Psoas muscle (tissue), 7 donors: ENCODE measurements at regions not wholly inside any gene's neighbourhood (a gene's known extent, or its start where the extent isn't known, plus 50 kb on each side); places are given as distances from the start of the nearest gene placed in this dataset.

Experiments used
- ATAC-seq, 4 donors: fragments of 200-7000 bp; cut with Tn5 transposase; one replicate each; pipeline ENCODE4 v1.9.1; 2020; ENCODE audit warnings: moderate library complexity in 3 of 4, mild to moderate bottlenecking in 2 of 4
- DNase-seq, 2 donors: peaks; one replicate each; pipeline ENCODE4 v3.0.0-alpha.2; 2020
- H3K27ac ChIP-seq: fragments of 200-600 bp; one replicate; pipeline ENCODE4 v1.8.0; 2022
- H3K27me3 ChIP-seq, 3 donors: fragments of 200-600 bp in 1 of 3; one replicate each; pipeline versions ENCODE4 v1.6.1 to v1.8.0; 2013 to 2022; ENCODE audit warnings: low read length in 2 of 3, mild to moderate bottlenecking in 2 of 3, moderate library complexity in 1 of 3; ENCODE audit not compliant: insufficient read depth in 3 of 3
- H3K36me3 ChIP-seq, 2 donors: fragments of 200-600 bp in 1 of 2; one replicate each; pipeline versions ENCODE4 v1.6.1 to v1.8.0; 2013 to 2022; ENCODE audit warnings: low read depth in 1 of 2, mild to moderate bottlenecking in 1 of 2, moderate library complexity in 1 of 2; ENCODE audit not compliant: insufficient read depth in 1 of 2
- H3K4me1 ChIP-seq: fragments of 200-600 bp; one replicate; pipeline ENCODE4 v1.8.0; 2022
- H3K4me3 ChIP-seq: fragments of 200-600 bp; one replicate; pipeline ENCODE4 v1.8.0; 2022; ENCODE audit warnings: mild to moderate bottlenecking
- H3K9me3 ChIP-seq: fragments of 200-600 bp; one replicate; pipeline ENCODE4 v1.8.0; 2022
- CTCF ChIP-seq: fragments of 200-600 bp; IDR thresholded peaks from one replicate; pipeline ENCODE4 v1.8.0; 2022; ENCODE audit warnings: antibody characterized with exemption
- WGBS, 3 donors: extraction: QIAGEN DNeasy Blood & Tissue Kit; methylation state at CpG; one replicate each; pipeline versions ENCODE4 v1.1.6 to v1.1.7; 2013; 5-methylcytosine and 5-hydroxymethylcytosine counted together
- intact Hi-C, 2 donors: fragments of 100-400 bp; cut with DNase I; formaldehyde crosslinking; loops; one replicate each; pipeline versions ENCODE4 v1.11.0 to v1.14.2; 2022
- donor health status: healthy with polysubstance abuse.
- donor health status: DM: no; HTN: no; CAD: no; lungs with moderate emphysema.
- donor health status: Bipolar disorder and iron deficiency.
- donor health status: healthy.
- donor health status: DM: yes; HTN: yes; CAD: no.
- donor health status: DM: no; HTN: no; CAD: no.
- donor health status: DM: yes; HTN: yes; CAD: no.

GRCh38 chr11:105219269-105219668 lies 79.7 kb upstream of the CARD18 start:
- intact Hi-C loops, result no loop called here
- WGBS, 3 donors, result 95 to 98% (median 98%) methylated on average over 10 of the region's 10 CpGs
- Histone ChIP-seq H3K27ac (no peak overlapping the region), H3K27me3 (no peaks in the 10 kb centered on the region), H3K36me3 (no peaks in the 10 kb centered on the region), H3K9me3 (no peaks in the 10 kb centered on the region), H3K4me3 (no peak overlapping the region), H3K4me1 (no peaks in the 10 kb centered on the region)
- ATAC-seq (no peak), DNase-seq (no peak)
- no peak for TF ChIP-seq CTCF

GRCh38 chr11:105215528-105215927 lies 76.0 kb upstream of the CARD18 start:
- Histone ChIP-seq H3K9me3 (no peaks in the 10 kb centered on the region), H3K27me3 (no peaks in the 10 kb centered on the region), H3K4me3 (no peak overlapping the region), H3K4me1 (no peaks in the 10 kb centered on the region), H3K36me3 (no peaks in the 10 kb centered on the region), H3K27ac (no peak overlapping the region)
- TF ChIP-seq CTCF, result no peak
- intact Hi-C loops, result no loop called here
- WGBS, 3 donors, result 93 to 100% (median 98%) methylated on average over 1 of the region's 1 CpG
- DNase-seq (no peak), ATAC-seq (no peak)

- Histone ChIP-seq H3K4me1 (no peaks in the 10 kb centered on the region), H3K4me3 (no peak overlapping the region), H3K27me3 (no peaks in the 10 kb centered on the region), H3K9me3 (no peaks in the 10 kb centered on the region), H3K27ac (no peak overlapping the region), H3K36me3 (no peaks in the 10 kb centered on the region)
- no peak for TF ChIP-seq CTCF
- intact Hi-C loops, result no loop called here
- no peak for DNase-seq
- WGBS, 3 donors, result 80 to 82% (median 80%) methylated on average over 5 of the region's 5 CpGs
- no peak for ATAC-seq
Measured at GRCh38 chr11:105211806-105212554, 72.4 kb upstream of the CARD18 start.

GRCh38 chr11:105208019-105208418 lies 68.5 kb upstream of the CARD18 start:
- H3K4me1 ChIP-seq, result no peaks in the 10 kb centered on the region
- no peak overlapping the region for H3K27ac ChIP-seq
- no peak for ATAC-seq
- no peaks in the 10 kb centered on the region for H3K9me3 ChIP-seq
- no peak overlapping the region for H3K4me3 ChIP-seq
- no peak for DNase-seq
- WGBS, 3 donors, result 90 to 93% (median 92%) methylated on average over 4 of the region's 4 CpGs
- TF ChIP-seq CTCF, result no peak
- H3K27me3 ChIP-seq, result no peaks in the 10 kb centered on the region
- H3K36me3 ChIP-seq, result no peaks in the 10 kb centered on the region
- intact Hi-C loops, result no loop called here

GRCh38 chr11:105206633-105207032 lies 67.1 kb upstream of the CARD18 start:
- 86 to 90% (median 89%) methylated on average over 4 of the region's 4 CpGs for WGBS, 3 donors
- Histone ChIP-seq H3K4me1 (no peaks in the 10 kb centered on the region), H3K36me3 (no peaks in the 10 kb centered on the region), H3K4me3 (no peak overlapping the region), H3K9me3 (no peaks in the 10 kb centered on the region), H3K27ac (no peak overlapping the region), H3K27me3 (no peaks in the 10 kb centered on the region)
- no peak for TF ChIP-seq CTCF
- intact Hi-C loops, result no loop called here
- no peak for DNase-seq
- no peak for ATAC-seq
